ENCODE measurements at regions not wholly inside any gene's neighbourhood (a gene's known extent, or its start where the extent isn't known, plus 50 kb on each side); places are given as distances from the start of the nearest gene placed in this dataset.
"Not testable (repeated sequence)": the region's sequence is repeated elsewhere in the genome, so short reads cannot be mapped to it uniquely, and the experiment has no call there.

DNA sequence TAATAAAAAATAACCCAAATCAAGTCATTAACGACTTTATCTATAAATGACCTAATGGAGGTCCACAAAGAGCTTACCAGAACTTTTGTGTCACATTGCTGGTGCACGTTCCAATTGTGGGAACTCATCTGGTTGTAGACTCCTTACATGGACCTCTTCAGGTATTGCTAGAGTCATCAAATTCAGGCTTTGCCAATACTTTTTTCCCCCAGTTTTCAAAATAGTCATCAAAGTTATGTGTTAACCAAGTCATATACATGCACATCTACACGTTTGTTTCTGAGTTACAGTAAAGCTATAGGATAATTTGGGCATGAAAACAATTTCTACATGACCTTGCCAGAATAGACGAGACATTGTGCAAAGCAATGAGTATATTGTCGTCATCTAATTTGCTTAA is 76.2 kb upstream of the ADAMTS18 start:
- H3K9ac ChIP-seq (ENCODE audit: low read depth in 1 of 2, low read length in 2 of 2), result no peak overlapping the region
- H3K27ac ChIP-seq (ENCODE audit: low read depth in 2 of 2, low read length in 2 of 2), result no peak overlapping the region
- H3K36me3 ChIP-seq (ENCODE audit: control insufficient read depth in 2 of 2, insufficient read depth in 2 of 2, low read length in 2 of 2), result no peaks in the 10 kb centered on the region
- H3K4me1 ChIP-seq (ENCODE audit: control insufficient read depth in 2 of 2, insufficient read depth in 2 of 2, low read length in 2 of 2), result no peaks in the 10 kb centered on the region
- no peaks in the 10 kb centered on the region for H3K27me3 ChIP-seq (ENCODE audit: control insufficient read depth in 2 of 2, insufficient read depth in 2 of 2, low read length in 2 of 2)
- H3K4me3 ChIP-seq (ENCODE audit: low read length in 2 of 2), result no peak overlapping the region
- no peaks in the 10 kb centered on the region for H3K9me3 ChIP-seq (ENCODE audit: control insufficient read depth in 2 of 2, low read length in 2 of 2)

DNA sequence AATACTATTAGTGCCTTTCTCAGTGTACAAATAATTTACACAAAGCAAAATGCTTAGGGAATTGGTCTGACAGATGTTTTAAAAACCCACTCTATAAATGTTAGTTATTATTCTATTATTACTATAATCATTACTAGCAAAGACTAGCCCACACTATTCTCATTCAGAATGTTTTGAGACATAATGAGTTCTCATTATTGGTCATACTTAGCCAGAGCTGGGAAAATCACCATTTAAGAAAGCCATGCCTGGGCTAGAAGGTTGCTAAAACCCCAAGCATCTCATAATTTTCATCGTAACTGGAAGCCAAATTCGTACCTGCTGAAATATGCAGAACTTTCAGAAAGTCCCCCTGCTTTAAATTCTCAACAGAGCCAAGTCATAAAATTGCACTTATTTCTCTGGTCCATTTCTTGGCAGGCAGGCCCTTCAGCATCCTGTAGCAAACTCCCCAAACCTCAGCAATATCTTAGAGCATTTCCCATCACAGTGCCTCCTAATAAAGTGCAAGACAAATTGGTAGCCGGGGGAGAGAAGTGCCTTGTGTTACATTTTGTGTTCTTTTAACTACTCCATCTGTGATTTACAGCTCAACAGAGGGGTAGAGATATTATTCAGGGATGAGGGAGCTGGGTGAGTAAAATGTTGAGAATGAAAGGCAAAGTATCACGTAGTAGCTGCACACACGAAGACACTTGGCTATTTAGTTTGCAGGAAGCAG is 79.8 kb upstream of the ADAMTS18 start:
- H3K9ac ChIP-seq (ENCODE audit: low read depth in 1 of 2, low read length in 2 of 2), result no peak overlapping the region
- no peaks in the 10 kb centered on the region for H3K27me3 ChIP-seq (ENCODE audit: control insufficient read depth in 2 of 2, insufficient read depth in 2 of 2, low read length in 2 of 2)
- H3K36me3 ChIP-seq (ENCODE audit: control insufficient read depth in 2 of 2, insufficient read depth in 2 of 2, low read length in 2 of 2), result no peaks in the 10 kb centered on the region
- no peak overlapping the region for H3K27ac ChIP-seq (ENCODE audit: low read depth in 2 of 2, low read length in 2 of 2)
- no peaks in the 10 kb centered on the region for H3K9me3 ChIP-seq (ENCODE audit: control insufficient read depth in 2 of 2, low read length in 2 of 2)
- no peak overlapping the region for H3K4me3 ChIP-seq (ENCODE audit: low read length in 2 of 2)
- H3K4me1 ChIP-seq (ENCODE audit: control insufficient read depth in 2 of 2, insufficient read depth in 2 of 2, low read length in 2 of 2), result no peaks in the 10 kb centered on the region

DNA sequence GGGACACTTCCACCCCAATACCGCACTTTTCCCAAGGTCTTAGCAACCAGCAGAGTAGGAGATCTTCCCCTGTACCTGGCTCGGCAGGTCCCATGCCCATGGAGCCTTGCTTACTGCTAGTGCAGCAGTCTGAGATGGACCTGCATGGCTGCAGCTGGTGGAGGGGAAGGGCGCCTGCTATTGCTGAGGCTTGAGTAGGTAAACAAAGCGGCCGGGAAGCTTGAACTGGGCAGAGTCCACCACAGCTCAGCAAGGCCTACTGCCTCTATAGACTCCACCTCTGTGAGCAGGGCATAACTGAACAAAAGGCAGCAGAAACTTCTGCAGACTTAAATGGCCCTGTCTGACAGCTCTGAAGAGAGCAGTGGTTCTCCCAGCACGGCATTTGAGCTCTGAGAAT is 90.4 kb upstream of the ADAMTS18 start:
- not testable (repeated sequence) for H3K4me1 ChIP-seq (ENCODE audit: control insufficient read depth in 2 of 2, insufficient read depth in 2 of 2, low read length in 2 of 2); H3K27ac ChIP-seq (ENCODE audit: low read depth in 2 of 2, low read length in 2 of 2); H3K36me3 ChIP-seq (ENCODE audit: control insufficient read depth in 2 of 2, insufficient read depth in 2 of 2, low read length in 2 of 2); H3K27me3 ChIP-seq (ENCODE audit: control insufficient read depth in 2 of 2, insufficient read depth in 2 of 2, low read length in 2 of 2); H3K4me3 ChIP-seq (ENCODE audit: low read length in 2 of 2); H3K9ac ChIP-seq (ENCODE audit: low read depth in 1 of 2, low read length in 2 of 2); H3K9me3 ChIP-seq (ENCODE audit: control insufficient read depth in 2 of 2, low read length in 2 of 2)

DNA sequence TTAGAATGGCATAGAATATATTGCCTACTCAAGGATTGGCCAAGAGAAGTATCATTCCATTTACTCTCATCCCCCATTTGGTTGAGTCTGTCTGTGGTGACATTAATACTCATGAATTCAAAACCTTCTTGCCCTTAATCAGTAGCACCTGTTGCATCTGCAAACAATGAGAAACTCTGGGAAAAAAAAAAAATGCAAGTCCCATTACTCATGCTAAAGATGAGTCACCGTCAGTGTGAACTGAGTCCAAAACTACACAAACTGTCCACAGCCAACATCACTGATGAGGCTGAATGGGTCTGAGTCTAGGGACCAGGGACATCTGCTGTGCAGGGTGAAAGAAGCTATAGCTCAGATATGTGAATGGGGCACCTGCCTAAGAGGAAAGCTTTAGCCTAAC is 96.9 kb upstream of the ADAMTS18 start:
- H3K9me3 ChIP-seq (ENCODE audit: control insufficient read depth in 2 of 2, low read length in 2 of 2), result no peaks in the 10 kb centered on the region
- no peaks in the 10 kb centered on the region for H3K27me3 ChIP-seq (ENCODE audit: control insufficient read depth in 2 of 2, insufficient read depth in 2 of 2, low read length in 2 of 2)
- H3K36me3 ChIP-seq (ENCODE audit: control insufficient read depth in 2 of 2, insufficient read depth in 2 of 2, low read length in 2 of 2), result no peaks in the 10 kb centered on the region
- no peaks in the 10 kb centered on the region for H3K4me1 ChIP-seq (ENCODE audit: control insufficient read depth in 2 of 2, insufficient read depth in 2 of 2, low read length in 2 of 2)
- H3K27ac ChIP-seq (ENCODE audit: low read depth in 2 of 2, low read length in 2 of 2), result no peak overlapping the region
- H3K4me3 ChIP-seq (ENCODE audit: low read length in 2 of 2), result no peak overlapping the region
- H3K9ac ChIP-seq (ENCODE audit: low read depth in 1 of 2, low read length in 2 of 2), result no peak overlapping the region

GRCh38 chr16:77536809-77537208 is 102.0 kb upstream of the ADAMTS18 start:
- Histone ChIP-seq H3K9ac (ENCODE audit: low read depth in 1 of 2, low read length in 2 of 2) (no peak overlapping the region), H3K36me3 (ENCODE audit: control insufficient read depth in 2 of 2, insufficient read depth in 2 of 2, low read length in 2 of 2) (no peaks in the 10 kb centered on the region), H3K4me1 (ENCODE audit: control insufficient read depth in 2 of 2, insufficient read depth in 2 of 2, low read length in 2 of 2) (no peaks in the 10 kb centered on the region), H3K27ac (ENCODE audit: low read depth in 2 of 2, low read length in 2 of 2) (no peak overlapping the region), H3K27me3 (ENCODE audit: control insufficient read depth in 2 of 2, insufficient read depth in 2 of 2, low read length in 2 of 2) (no peaks in the 10 kb centered on the region), H3K9me3 (ENCODE audit: control insufficient read depth in 2 of 2, low read length in 2 of 2) (no peaks in the 10 kb centered on the region), H3K4me3 (ENCODE audit: low read length in 2 of 2) (no peak overlapping the region)

GRCh38 chr16:77539421-77540034 is 104.7 kb upstream of the ADAMTS18 start:
- H3K4me3 ChIP-seq (ENCODE audit: low read length in 2 of 2), result no peak overlapping the region
- H3K27me3 ChIP-seq (ENCODE audit: control insufficient read depth in 2 of 2, insufficient read depth in 2 of 2, low read length in 2 of 2), result no peaks in the 10 kb centered on the region
- no peaks in the 10 kb centered on the region for H3K4me1 ChIP-seq (ENCODE audit: control insufficient read depth in 2 of 2, insufficient read depth in 2 of 2, low read length in 2 of 2)
- H3K27ac ChIP-seq (ENCODE audit: low read depth in 2 of 2, low read length in 2 of 2), result no peak overlapping the region
- no peak overlapping the region for H3K9ac ChIP-seq (ENCODE audit: low read depth in 1 of 2, low read length in 2 of 2)
- no peaks in the 10 kb centered on the region for H3K9me3 ChIP-seq (ENCODE audit: control insufficient read depth in 2 of 2, low read length in 2 of 2)
- H3K36me3 ChIP-seq (ENCODE audit: control insufficient read depth in 2 of 2, insufficient read depth in 2 of 2, low read length in 2 of 2), result no peaks in the 10 kb centered on the region

GRCh38 chr16:77540646-77541045 is 105.8 kb upstream of the ADAMTS18 start:
- no peak overlapping the region for H3K27ac ChIP-seq (ENCODE audit: low read depth in 2 of 2, low read length in 2 of 2)
- no peak overlapping the region for H3K4me3 ChIP-seq (ENCODE audit: low read length in 2 of 2)
- H3K9ac ChIP-seq (ENCODE audit: low read depth in 1 of 2, low read length in 2 of 2), result no peak overlapping the region
- H3K36me3 ChIP-seq (ENCODE audit: control insufficient read depth in 2 of 2, insufficient read depth in 2 of 2, low read length in 2 of 2), result no peaks in the 10 kb centered on the region
- no peaks in the 10 kb centered on the region for H3K4me1 ChIP-seq (ENCODE audit: control insufficient read depth in 2 of 2, insufficient read depth in 2 of 2, low read length in 2 of 2)
- H3K27me3 ChIP-seq (ENCODE audit: control insufficient read depth in 2 of 2, insufficient read depth in 2 of 2, low read length in 2 of 2), result no peaks in the 10 kb centered on the region
- no peaks in the 10 kb centered on the region for H3K9me3 ChIP-seq (ENCODE audit: control insufficient read depth in 2 of 2, low read length in 2 of 2)

GRCh38 chr16:77541165-77541564 is 106.3 kb upstream of the ADAMTS18 start:
- H3K27ac ChIP-seq (ENCODE audit: low read depth in 2 of 2, low read length in 2 of 2), result no peak overlapping the region
- no peaks in the 10 kb centered on the region for H3K36me3 ChIP-seq (ENCODE audit: control insufficient read depth in 2 of 2, insufficient read depth in 2 of 2, low read length in 2 of 2)
- H3K9ac ChIP-seq (ENCODE audit: low read depth in 1 of 2, low read length in 2 of 2), result no peak overlapping the region
- H3K9me3 ChIP-seq (ENCODE audit: control insufficient read depth in 2 of 2, low read length in 2 of 2), result no peaks in the 10 kb centered on the region
- H3K4me1 ChIP-seq (ENCODE audit: control insufficient read depth in 2 of 2, insufficient read depth in 2 of 2, low read length in 2 of 2), result no peaks in the 10 kb centered on the region
- no peaks in the 10 kb centered on the region for H3K27me3 ChIP-seq (ENCODE audit: control insufficient read depth in 2 of 2, insufficient read depth in 2 of 2, low read length in 2 of 2)
- no peak overlapping the region for H3K4me3 ChIP-seq (ENCODE audit: low read length in 2 of 2)

DNA sequence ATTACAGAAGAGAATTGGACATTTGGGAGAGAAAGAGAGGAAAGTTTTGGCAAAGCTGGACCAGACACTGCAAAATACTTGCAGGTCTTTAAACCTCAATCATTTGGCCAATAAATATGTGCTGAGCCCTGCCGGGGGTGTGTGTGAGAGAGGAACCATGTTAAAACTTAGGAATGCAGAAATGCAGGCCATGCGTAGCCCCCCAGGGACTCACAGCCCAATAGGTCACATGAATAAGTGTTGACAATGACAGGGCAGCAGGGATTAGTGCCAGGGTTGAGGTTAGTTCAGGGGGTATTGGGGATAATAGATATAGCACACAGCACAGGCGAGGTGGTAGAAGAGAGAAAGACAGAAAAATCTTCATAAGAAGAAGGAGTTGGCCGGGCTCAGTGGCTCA is 113.3 kb upstream of the ADAMTS18 start:
- H3K27me3 ChIP-seq (ENCODE audit: control insufficient read depth in 2 of 2, insufficient read depth in 2 of 2, low read length in 2 of 2), result no peaks in the 10 kb centered on the region
- no peak overlapping the region for H3K9ac ChIP-seq (ENCODE audit: low read depth in 1 of 2, low read length in 2 of 2)
- H3K4me3 ChIP-seq (ENCODE audit: low read length in 2 of 2), result no peak overlapping the region
- H3K4me1 ChIP-seq (ENCODE audit: control insufficient read depth in 2 of 2, insufficient read depth in 2 of 2, low read length in 2 of 2), result no peaks in the 10 kb centered on the region
- no peaks in the 10 kb centered on the region for H3K9me3 ChIP-seq (ENCODE audit: control insufficient read depth in 2 of 2, low read length in 2 of 2)
- H3K36me3 ChIP-seq (ENCODE audit: control insufficient read depth in 2 of 2, insufficient read depth in 2 of 2, low read length in 2 of 2), result no peaks in the 10 kb centered on the region
- no peak overlapping the region for H3K27ac ChIP-seq (ENCODE audit: low read depth in 2 of 2, low read length in 2 of 2)

- H3K27me3 ChIP-seq (ENCODE audit: control insufficient read depth in 2 of 2, insufficient read depth in 2 of 2, low read length in 2 of 2), result no peaks in the 10 kb centered on the region
- no peak overlapping the region for H3K27ac ChIP-seq (ENCODE audit: low read depth in 2 of 2, low read length in 2 of 2)
- H3K36me3 ChIP-seq (ENCODE audit: control insufficient read depth in 2 of 2, insufficient read depth in 2 of 2, low read length in 2 of 2), result no peaks in the 10 kb centered on the region
- no peak overlapping the region for H3K9ac ChIP-seq (ENCODE audit: low read depth in 1 of 2, low read length in 2 of 2)
- H3K4me1 ChIP-seq (ENCODE audit: control insufficient read depth in 2 of 2, insufficient read depth in 2 of 2, low read length in 2 of 2), result no peaks in the 10 kb centered on the region
- no peaks in the 10 kb centered on the region for H3K9me3 ChIP-seq (ENCODE audit: control insufficient read depth in 2 of 2, low read length in 2 of 2)
- no peak overlapping the region for H3K4me3 ChIP-seq (ENCODE audit: low read length in 2 of 2)
These were observed 113.9 kb upstream of the ADAMTS18 start for GRCh38 chr16:77548766-77549165.
